Stimulated activated memory B cell treated with anti-CD40 and anti-IgM and Interleukin-4, amounts not matched to agents 10 μg/mL and 1 μg/mL and 100 μg/mL, for 72 hours (primary cell): ENCODE measurements at regions not wholly inside any gene's neighbourhood (a gene's known extent, or its start where the extent isn't known, plus 50 kb on each side); places are given as distances from the start of the nearest gene placed in this dataset.

Source experiments
- ATAC-seq: fragments of 150-1000 bp; cut with Tn5 transposase; 2 replicates; pipeline ENCODE4 v1.10.0; 2021
- H3K27ac Mint-ChIP-seq: one replicate; pipeline ENCODE4 v1.8.0; 2022; ENCODE audit warnings: mild to moderate bottlenecking, mixed read lengths
- H3K27me3 Mint-ChIP-seq: one replicate; pipeline ENCODE4 v1.8.0; 2022; ENCODE audit warnings: mixed read lengths
- H3K36me3 Mint-ChIP-seq: one replicate; pipeline ENCODE4 v1.8.0; 2022; ENCODE audit warnings: mixed read lengths
- H3K4me1 Mint-ChIP-seq: one replicate; pipeline ENCODE4 v1.8.0; 2022; ENCODE audit warnings: mixed read lengths
- H3K4me3 Mint-ChIP-seq: one replicate; pipeline ENCODE4 v1.8.0; 2022; ENCODE audit warnings: mild to moderate bottlenecking, moderate library complexity, mixed read lengths
- H3K9me3 Mint-ChIP-seq: one replicate; pipeline ENCODE4 v1.8.0; 2022; ENCODE audit warnings: mixed read lengths

DNA sequence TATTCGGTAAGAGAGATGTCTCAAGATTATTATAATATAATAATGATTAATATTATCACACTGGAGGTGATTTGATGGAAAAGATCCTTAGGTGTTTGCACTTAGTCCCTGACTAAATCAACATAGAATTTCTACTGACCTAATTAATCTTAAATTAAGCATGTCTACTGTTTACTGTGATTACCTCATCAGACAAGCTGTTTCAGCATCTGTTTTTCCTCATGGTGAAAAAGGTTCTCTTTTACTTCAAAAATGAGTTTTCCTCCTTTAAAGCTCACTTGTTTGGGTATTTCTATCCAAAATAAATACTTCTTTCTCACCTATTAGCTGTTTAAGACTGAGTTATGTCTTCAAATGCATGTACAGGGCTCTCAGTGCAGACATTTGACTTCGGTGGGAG is 407.8 kb downstream of the NKX6-1 start:
- H3K36me3 Mint-ChIP-seq, result no peaks in the 10 kb centered on the region
- ATAC-seq, result no peak
- no peaks in the 10 kb centered on the region for H3K9me3 Mint-ChIP-seq
- H3K4me3 Mint-ChIP-seq, result no peak overlapping the region
- H3K27me3 Mint-ChIP-seq, result no peaks in the 10 kb centered on the region
- no peak overlapping the region for H3K27ac Mint-ChIP-seq
- no peaks in the 10 kb centered on the region for H3K4me1 Mint-ChIP-seq

DNA sequence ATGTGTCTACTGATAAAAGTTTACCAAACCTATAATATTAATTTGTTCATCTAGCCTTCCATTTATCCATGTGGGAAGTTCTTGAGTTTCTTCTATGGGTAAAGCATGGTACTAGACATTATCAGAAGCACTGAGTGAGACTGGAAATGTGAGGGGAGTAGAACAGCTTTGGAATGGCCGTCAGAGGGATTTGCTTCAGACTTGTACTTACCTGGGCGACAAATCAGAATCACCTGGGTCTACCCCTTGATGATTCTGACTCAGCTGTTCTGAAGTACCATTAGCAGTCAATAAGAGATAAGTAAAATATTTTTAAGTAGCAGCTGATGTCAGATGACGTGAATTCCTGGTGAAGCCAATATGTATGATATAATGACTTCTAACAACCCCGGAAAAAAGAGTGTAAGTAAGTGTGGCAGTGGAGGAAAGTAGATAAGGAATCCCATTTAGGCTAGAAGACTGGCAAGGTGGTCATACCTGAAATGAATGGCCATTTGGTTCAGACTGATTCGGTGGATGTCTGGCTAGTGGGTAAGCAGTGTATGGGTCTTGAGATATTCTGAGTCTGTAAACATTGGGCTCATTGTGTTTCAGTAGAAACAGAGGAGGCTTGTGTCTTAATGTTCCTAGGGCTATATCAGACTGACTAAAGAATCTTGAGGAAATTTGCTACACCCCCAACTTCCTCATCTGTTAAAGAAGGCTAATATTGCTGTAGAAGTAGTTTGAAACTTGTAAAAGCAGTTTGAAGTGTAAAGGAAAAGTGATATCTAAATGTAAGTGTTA is 409.2 kb downstream of the NKX6-1 start:
- ATAC-seq, result no peak
- Mint-ChIP-seq H3K4me3 (no peak overlapping the region), H3K4me1 (no peaks in the 10 kb centered on the region), H3K27me3 (no peaks in the 10 kb centered on the region), H3K9me3 (no peaks in the 10 kb centered on the region), H3K27ac (no peak overlapping the region), H3K36me3 (no peaks in the 10 kb centered on the region)

DNA sequence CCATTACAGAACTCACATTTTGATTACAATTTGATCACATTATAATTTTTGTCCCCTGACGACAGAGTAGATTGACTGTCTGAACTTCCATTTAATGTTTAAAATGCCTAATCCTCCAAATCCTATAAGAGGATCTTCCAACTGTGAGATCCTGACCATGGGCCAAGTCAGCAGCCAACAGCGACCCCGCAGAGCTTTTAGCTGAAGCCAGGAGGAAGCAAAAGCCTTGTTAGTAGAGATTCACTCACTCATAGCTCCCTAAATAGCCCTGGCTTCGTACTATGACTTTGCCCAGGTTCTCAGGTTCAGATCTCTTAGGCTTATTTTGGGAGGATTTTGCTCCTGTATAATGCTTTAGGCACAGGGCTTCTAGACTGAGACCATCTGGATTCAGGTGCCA is 413.1 kb downstream of the NKX6-1 start:
- H3K4me1 Mint-ChIP-seq, result no peaks in the 10 kb centered on the region
- no peak overlapping the region for H3K27ac Mint-ChIP-seq
- no peak overlapping the region for H3K4me3 Mint-ChIP-seq
- ATAC-seq, result no peak
- no peaks in the 10 kb centered on the region for H3K27me3 Mint-ChIP-seq
- no peaks in the 10 kb centered on the region for H3K9me3 Mint-ChIP-seq
- no peaks in the 10 kb centered on the region for H3K36me3 Mint-ChIP-seq

DNA sequence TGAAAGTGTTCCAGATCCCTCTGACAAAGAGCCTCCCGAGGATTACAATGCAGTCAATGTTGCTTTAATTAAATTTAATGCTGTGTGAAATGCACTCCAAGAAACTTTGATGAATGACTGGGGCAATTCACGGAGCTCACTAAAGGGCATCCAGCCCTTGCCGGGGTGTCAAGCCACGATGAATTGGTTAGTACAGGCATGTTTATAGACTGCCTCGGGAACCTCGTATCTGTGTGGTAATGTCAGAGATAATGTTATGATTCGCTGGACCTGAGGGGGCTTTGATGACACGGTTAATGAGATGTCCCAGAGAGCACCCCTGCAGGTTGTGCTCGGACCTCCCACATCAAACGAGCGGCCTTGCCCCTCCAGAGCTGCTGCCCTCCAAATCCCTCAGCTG is 428.8 kb downstream of the NKX6-1 start:
- Mint-ChIP-seq H3K4me1 (no peaks in the 10 kb centered on the region), H3K4me3 (no peak overlapping the region), H3K9me3 (peaks cover 7% of the 10 kb centered on the region), H3K27ac (no peak overlapping the region), H3K27me3 (no peaks in the 10 kb centered on the region), H3K36me3 (no peaks in the 10 kb centered on the region)
- ATAC-seq, result no peak

DNA sequence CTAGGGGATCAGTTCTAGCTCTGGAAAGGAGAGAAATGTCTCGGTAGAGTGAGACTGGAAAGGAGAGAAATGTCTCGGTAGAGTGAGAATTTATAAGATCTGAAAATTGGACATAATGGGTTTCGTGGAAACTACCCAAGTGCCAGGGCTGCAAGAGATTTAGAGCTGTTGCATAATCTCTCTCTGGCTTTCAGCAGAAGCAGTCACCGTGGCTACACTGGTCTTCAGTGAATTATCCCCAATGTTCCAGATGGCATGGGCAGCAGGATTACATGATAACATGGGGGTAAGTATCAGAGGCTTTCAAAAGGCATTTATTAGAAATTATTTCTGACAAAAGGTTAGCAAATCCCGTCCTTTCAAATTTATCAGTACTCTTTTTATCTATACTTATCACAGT is 435.5 kb downstream of the NKX6-1 start:
- no peak overlapping the region for H3K4me3 Mint-ChIP-seq
- H3K27ac Mint-ChIP-seq, result no peak overlapping the region
- no peaks in the 10 kb centered on the region for H3K36me3 Mint-ChIP-seq
- peaks cover 11% of the 10 kb centered on the region for H3K27me3 Mint-ChIP-seq
- no peak for ATAC-seq
- H3K4me1 Mint-ChIP-seq, result no peaks in the 10 kb centered on the region
- peaks cover 5% of the 10 kb centered on the region for H3K9me3 Mint-ChIP-seq

DNA sequence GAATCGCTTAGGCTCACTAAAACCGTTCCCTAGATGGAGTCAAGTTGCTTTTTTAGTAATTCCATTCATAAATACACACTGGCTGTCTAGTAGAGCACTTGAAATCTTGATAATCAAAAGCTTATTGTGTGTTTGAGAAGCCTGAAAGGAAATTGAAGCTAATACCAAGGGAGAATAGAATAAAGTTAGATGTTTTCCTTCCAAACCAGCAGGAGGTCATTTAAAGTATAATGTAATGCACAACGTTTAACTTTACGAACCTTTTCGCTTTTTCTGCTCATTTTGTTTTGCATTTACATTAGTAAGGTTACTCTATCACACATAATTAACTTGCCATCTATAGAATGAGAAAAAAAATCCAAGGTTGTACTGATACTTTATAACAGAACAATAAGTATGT is 440.9 kb downstream of the NKX6-1 start:
- no peaks in the 10 kb centered on the region for H3K4me1 Mint-ChIP-seq

DNA sequence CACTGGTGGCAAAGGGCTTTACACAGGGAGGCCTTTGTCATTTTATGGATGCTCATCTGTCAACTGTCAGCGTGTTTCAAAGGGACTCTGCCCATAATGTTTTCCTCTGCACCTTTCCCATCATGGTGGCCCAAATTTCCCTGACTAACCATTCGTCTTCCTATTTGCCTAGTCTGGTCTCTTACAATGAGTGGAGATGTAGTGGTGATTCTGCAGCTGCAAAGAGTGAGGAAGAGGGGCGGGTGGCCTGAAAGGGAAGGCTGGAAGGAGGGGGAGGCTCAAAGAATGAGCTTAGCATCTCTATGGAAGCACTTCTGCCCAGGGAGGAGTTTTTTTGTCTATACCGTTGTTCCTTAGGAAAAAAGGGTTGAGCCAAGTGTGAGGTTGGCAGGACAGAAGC is 447.5 kb downstream of the NKX6-1 start:
- ATAC-seq, result no peak
- H3K27ac Mint-ChIP-seq, result no peak overlapping the region
- no peaks in the 10 kb centered on the region for H3K4me1 Mint-ChIP-seq
- peaks cover 9% of the 10 kb centered on the region for H3K9me3 Mint-ChIP-seq
- no peak overlapping the region for H3K4me3 Mint-ChIP-seq
- H3K36me3 Mint-ChIP-seq, result no peaks in the 10 kb centered on the region
- no peaks in the 10 kb centered on the region for H3K27me3 Mint-ChIP-seq

More for the DNA sequence above, 440.9 kb downstream of the NKX6-1 start:
- H3K4me3 Mint-ChIP-seq, result no peak overlapping the region
- no peaks in the 10 kb centered on the region for H3K36me3 Mint-ChIP-seq
- peaks cover 3% of the 10 kb centered on the region for H3K9me3 Mint-ChIP-seq
- no peak for ATAC-seq
- H3K27me3 Mint-ChIP-seq, result peaks cover 16% of the 10 kb centered on the region
- no peak overlapping the region for H3K27ac Mint-ChIP-seq

DNA sequence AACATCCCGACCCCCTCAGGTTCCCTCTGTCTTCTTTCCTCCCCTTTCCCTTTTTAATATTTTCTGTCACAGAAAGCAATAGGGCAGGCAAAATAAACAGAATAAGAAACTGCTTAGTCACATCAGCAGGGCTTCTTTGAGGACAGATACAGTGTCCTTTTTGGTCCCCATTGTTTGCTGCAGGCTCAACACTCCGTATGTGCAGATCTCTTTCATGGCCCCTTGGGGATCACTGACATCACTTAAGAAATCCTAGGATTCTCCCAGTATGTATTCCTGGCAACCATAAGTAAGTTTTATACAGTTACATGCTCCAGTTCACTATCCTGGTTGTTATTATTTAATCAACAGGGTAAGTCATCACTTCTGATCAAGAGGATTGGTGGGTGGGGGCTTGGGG is 448.0 kb downstream of the NKX6-1 start:
- no peak overlapping the region for H3K4me3 Mint-ChIP-seq
- H3K9me3 Mint-ChIP-seq, result peaks cover 8% of the 10 kb centered on the region
- H3K36me3 Mint-ChIP-seq, result no peaks in the 10 kb centered on the region
- H3K4me1 Mint-ChIP-seq, result no peaks in the 10 kb centered on the region
- ATAC-seq, result no peak
- no peak overlapping the region for H3K27ac Mint-ChIP-seq
- no peaks in the 10 kb centered on the region for H3K27me3 Mint-ChIP-seq

DNA sequence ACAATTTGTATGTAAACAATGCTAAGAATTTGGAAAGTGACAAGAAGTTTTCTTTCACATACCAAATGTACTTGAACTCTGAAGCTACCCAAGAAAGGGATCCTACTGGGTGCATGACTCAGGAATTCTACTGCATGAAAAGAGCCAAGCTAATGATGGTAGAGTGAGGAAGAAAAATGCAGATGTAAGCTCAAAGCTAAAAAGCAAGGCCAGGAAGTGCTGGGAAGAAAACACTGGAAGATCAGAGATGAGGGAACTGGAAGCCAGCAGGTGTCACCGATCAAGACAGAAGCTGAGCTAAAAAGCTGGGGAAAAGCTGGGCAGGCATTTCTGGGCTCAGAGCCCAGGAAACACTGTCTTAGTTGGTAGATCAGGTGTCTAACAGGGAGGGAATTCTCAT is 449.1 kb downstream of the NKX6-1 start:
- Mint-ChIP-seq H3K4me1 (no peaks in the 10 kb centered on the region), H3K27ac (no peak overlapping the region), H3K36me3 (no peaks in the 10 kb centered on the region), H3K9me3 (peaks cover 6% of the 10 kb centered on the region), H3K27me3 (no peaks in the 10 kb centered on the region), H3K4me3 (no peak overlapping the region)
- ATAC-seq, result no peak

DNA sequence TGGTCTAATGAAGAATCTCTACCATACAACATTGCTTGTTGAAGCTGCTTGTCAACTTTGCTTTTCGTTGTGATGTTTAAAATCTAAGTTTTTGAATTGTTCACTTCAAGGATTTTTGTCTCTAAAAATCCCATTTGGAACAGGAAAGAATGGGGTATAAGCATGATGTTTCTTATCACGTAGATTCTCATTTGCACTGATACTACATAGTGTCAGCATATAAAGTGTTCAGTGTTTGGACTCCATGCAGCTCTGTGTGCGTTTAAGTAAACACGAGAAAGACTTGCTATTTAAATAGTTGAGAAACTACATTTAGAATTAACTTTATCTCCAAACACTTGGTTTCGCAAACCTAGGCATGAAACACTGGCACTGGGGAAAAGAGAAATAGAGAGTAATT is 452.5 kb downstream of the NKX6-1 start:
- H3K4me1 Mint-ChIP-seq, result no peaks in the 10 kb centered on the region
- ATAC-seq, result no peak
- H3K9me3 Mint-ChIP-seq, result peaks cover 6% of the 10 kb centered on the region
- no peaks in the 10 kb centered on the region for H3K27me3 Mint-ChIP-seq
- H3K27ac Mint-ChIP-seq, result no peak overlapping the region
- no peak overlapping the region for H3K4me3 Mint-ChIP-seq
- no peaks in the 10 kb centered on the region for H3K36me3 Mint-ChIP-seq

DNA sequence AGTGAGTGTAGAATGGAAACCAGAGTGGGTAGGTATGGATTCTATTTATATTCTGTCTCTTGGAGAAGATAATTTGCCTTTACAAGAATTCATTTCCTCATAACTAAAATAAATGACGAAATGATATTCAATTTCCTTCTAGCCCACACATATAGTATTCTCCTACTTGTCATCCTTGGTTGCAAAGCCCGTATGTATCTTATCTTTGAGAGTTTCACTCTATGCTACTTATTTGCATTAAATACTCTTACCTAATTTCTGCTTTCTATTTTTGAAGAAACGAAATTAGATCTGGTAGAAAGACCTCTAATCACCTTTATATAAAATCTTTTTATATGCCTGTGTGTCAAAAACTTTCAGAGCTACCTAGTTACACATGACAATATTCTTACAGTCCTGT is 457.7 kb downstream of the NKX6-1 start:
- no peaks in the 10 kb centered on the region for H3K9me3 Mint-ChIP-seq
- H3K4me1 Mint-ChIP-seq, result no peaks in the 10 kb centered on the region
- H3K4me3 Mint-ChIP-seq, result no peak overlapping the region
- no peak overlapping the region for H3K27ac Mint-ChIP-seq
- no peak for ATAC-seq
- no peaks in the 10 kb centered on the region for H3K36me3 Mint-ChIP-seq
- H3K27me3 Mint-ChIP-seq, result no peaks in the 10 kb centered on the region

DNA sequence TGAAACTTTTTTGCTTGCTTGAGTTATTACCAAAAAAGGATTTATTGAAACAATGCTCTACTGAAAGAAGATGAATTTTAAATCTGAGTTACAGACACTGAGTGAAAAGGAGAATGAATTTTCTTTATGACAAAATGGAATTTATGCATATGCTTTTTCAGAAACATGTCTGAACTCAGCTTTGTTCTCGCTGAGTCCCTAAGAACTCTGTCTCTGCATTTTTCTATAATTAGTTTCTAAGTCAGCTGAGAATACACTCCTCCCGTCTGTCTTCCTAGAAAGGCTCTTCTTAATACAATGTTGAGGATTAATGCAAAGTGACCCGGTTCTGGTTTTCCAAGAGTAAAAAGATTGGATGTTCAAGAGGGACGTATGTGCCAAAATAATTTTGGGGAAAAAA is 463.5 kb downstream of the NKX6-1 start:
- Mint-ChIP-seq H3K4me1 (no peaks in the 10 kb centered on the region), H3K27me3 (no peaks in the 10 kb centered on the region), H3K36me3 (no peaks in the 10 kb centered on the region), H3K27ac (no peak overlapping the region), H3K9me3 (no peaks in the 10 kb centered on the region), H3K4me3 (no peak overlapping the region)
- no peak for ATAC-seq

DNA sequence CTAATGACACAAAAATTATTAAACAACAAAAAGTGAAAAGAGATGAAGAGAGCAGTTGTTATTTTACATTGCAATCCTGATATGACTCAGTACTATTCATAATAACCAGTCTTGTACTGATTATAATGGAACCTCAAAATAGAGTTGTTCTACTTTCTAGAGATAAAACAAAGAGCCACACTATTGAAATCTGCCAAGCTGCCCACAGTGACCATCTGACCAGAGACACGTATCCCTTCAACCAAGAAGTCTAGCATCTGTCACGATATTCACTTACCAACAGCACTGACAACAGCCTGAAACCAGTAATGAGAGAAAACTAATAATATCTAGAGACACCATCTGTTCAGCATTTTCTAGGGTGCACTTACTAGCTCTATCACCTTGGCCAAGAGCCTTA is 466.7 kb downstream of the NKX6-1 start:
- Mint-ChIP-seq H3K27me3 (no peaks in the 10 kb centered on the region), H3K27ac (no peak overlapping the region), H3K4me1 (no peaks in the 10 kb centered on the region), H3K4me3 (no peak overlapping the region), H3K9me3 (peaks cover 3% of the 10 kb centered on the region), H3K36me3 (no peaks in the 10 kb centered on the region)
- ATAC-seq, result no peak

DNA sequence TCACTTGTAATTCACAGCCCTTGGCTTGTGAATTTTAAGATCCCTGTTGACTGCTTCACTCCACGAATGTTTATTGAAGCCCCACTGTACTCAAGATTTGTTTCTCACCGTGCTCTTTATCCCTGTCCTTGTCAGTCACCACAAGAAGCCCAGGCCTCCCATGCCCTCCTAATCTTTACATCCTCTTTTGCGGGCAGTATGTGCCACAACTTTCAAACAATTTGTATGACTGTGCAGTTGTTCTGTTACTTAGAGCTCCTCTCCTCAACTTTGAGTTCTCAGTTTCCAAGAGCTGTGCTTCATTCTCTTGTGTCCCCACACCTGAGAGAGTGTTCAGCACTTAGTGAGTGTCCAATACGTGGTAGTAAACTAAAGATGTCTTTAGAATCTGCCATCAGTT is 467.7 kb downstream of the NKX6-1 start:
- Mint-ChIP-seq H3K4me3 (no peak overlapping the region), H3K9me3 (peaks cover 3% of the 10 kb centered on the region), H3K27ac (no peak overlapping the region), H3K27me3 (no peaks in the 10 kb centered on the region), H3K36me3 (no peaks in the 10 kb centered on the region), H3K4me1 (no peaks in the 10 kb centered on the region)
- ATAC-seq, result no peak

DNA sequence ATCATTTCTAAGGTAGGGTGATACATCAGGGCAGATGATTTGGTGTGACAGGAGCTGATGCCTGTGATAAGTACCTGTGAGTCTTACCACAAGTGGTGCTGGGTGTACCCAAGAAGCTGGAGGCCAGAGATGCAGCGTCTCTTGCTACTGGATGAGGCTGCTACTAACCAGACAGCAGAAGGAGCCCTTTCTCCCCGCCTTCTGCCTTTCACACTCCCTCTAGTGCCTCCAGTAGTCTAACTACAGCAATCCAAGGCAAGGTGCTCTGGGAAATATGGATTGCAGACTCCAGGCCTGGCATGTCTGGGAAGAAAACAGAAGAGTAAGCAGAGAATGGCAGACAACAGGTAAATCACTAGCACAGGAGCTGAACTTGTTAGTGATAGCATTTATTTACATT is 470.8 kb downstream of the NKX6-1 start:
- peaks cover 3% of the 10 kb centered on the region for H3K9me3 Mint-ChIP-seq
- H3K27ac Mint-ChIP-seq, result no peak overlapping the region
- no peak overlapping the region for H3K4me3 Mint-ChIP-seq
- no peaks in the 10 kb centered on the region for H3K4me1 Mint-ChIP-seq
- H3K36me3 Mint-ChIP-seq, result no peaks in the 10 kb centered on the region
- H3K27me3 Mint-ChIP-seq, result no peaks in the 10 kb centered on the region
- ATAC-seq, result no peak

DNA sequence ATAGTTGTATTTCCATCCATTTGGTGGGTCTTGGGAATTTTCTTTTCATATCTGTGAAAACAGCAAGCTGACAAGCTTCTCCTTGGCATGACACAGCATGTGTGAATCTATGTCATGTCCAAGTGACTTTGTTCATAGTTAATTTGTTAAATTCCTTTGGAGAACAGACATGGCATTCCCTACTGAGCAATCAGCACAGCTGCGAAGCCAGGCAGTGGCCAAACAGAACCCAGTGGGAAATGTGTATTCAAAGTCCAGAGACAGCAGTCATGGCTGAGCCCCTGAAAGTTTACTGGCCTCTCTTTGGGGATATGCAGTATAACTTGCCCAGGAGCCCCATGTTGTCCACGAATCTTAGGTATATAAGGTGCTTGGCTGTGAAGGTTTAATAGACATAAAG is 474.7 kb downstream of the NKX6-1 start:
- Mint-ChIP-seq H3K4me1 (no peaks in the 10 kb centered on the region), H3K36me3 (no peaks in the 10 kb centered on the region), H3K27me3 (no peaks in the 10 kb centered on the region), H3K27ac (no peak overlapping the region), H3K9me3 (peaks cover 3% of the 10 kb centered on the region), H3K4me3 (no peak overlapping the region)
- ATAC-seq, result no peak

DNA sequence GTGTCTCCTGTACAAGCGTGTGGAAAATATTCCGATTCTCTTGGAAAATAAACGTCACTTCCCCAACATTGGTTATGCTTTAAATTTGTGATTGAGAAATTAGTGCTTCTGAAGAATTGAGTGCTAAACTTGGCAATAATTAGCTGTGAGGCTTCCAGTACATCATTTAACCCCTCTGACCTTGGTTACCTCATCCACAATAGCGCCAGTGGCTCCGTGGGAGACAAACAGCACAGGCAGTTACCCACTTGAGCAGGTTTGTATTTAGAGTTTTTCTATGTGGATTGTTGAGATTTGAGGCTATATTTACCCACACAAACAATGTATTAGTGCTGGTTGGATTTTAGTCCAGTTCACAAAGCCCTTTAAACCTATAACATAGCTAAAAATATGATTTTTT is 476.5 kb downstream of the NKX6-1 start:
- H3K9me3 Mint-ChIP-seq, result peaks cover 2% of the 10 kb centered on the region
- no peaks in the 10 kb centered on the region for H3K4me1 Mint-ChIP-seq
- no peak for ATAC-seq
- no peak overlapping the region for H3K27ac Mint-ChIP-seq
- H3K4me3 Mint-ChIP-seq, result no peak overlapping the region
- H3K36me3 Mint-ChIP-seq, result no peaks in the 10 kb centered on the region
- no peaks in the 10 kb centered on the region for H3K27me3 Mint-ChIP-seq
